HG03045 (cell line): ENCODE measurements at regions not wholly inside any gene's neighbourhood (a gene's known extent, or its start where the extent isn't known, plus 50 kb on each side); places are given as distances from the start of the nearest gene placed in this dataset.
"Not testable (repeated sequence)": the region's sequence is repeated elsewhere in the genome, so short reads cannot be mapped to it uniquely, and the experiment has no call there.

Experiments used
- ATAC-seq: cut with Tn5 transposase; IDR thresholded peaks from one replicate; pipeline ENCODE4 v1.9.1; 2021; ENCODE audit warnings: mild to moderate bottlenecking, moderate library complexity; ENCODE audit not compliant: unreplicated experiment

GRCh38 chr2:36169843-36170242, 185.7 kb upstream of the CRIM1 start:
- no peak for ATAC-seq

- ATAC-seq, result no peak
These were observed 187.5 kb upstream of the CRIM1 start for GRCh38 chr2:36168115-36168514.

- no peak for ATAC-seq
These were observed 190.4 kb upstream of the CRIM1 start for GRCh38 chr2:36165132-36165531.

- no peak for ATAC-seq
These were observed 191.9 kb upstream of the CRIM1 start for GRCh38 chr2:36163520-36164254.

- ATAC-seq, result not testable (repeated sequence)
These were observed 198.5 kb upstream of the CRIM1 start for GRCh38 chr2:36157093-36157492.

- peak; percentile 77 for ATAC-seq
These were observed 207.7 kb upstream of the CRIM1 start for GRCh38 chr2:36147670-36148390.

GRCh38 chr2:36146765-36147164, 208.8 kb upstream of the CRIM1 start:
- no peak for ATAC-seq

- no peak for ATAC-seq
These were observed 215.2 kb upstream of the CRIM1 start for GRCh38 chr2:36140391-36140790.

- no peak for ATAC-seq
These were observed 218.0 kb upstream of the CRIM1 start for GRCh38 chr2:36137612-36138011.

- no peak for ATAC-seq
These were observed 221.3 kb upstream of the CRIM1 start for GRCh38 chr2:36134281-36134680.

GRCh38 chr2:36128359-36128758, 227.2 kb upstream of the CRIM1 start:
- ATAC-seq, result no peak

- ATAC-seq, result no peak
These were observed 229.9 kb upstream of the CRIM1 start for GRCh38 chr2:36125702-36126101.

GRCh38 chr2:36123995-36124394, 231.6 kb upstream of the CRIM1 start:
- no peak for ATAC-seq

- ATAC-seq, result no peak
These were observed 258.6 kb upstream of the CRIM1 start for GRCh38 chr2:36097022-36097421.

GRCh38 chr2:36091844-36092741, 263.5 kb upstream of the CRIM1 start:
- ATAC-seq, result not testable (repeated sequence)

GRCh38 chr2:36088716-36089328, 266.8 kb upstream of the CRIM1 start:
- ATAC-seq, result no peak

GRCh38 chr2:36087344-36087743, 268.2 kb upstream of the CRIM1 start:
- no peak for ATAC-seq

GRCh38 chr2:36079793-36080192, 275.8 kb upstream of the CRIM1 start:
- ATAC-seq, result no peak

- no peak for ATAC-seq
These were observed 281.6 kb upstream of the CRIM1 start for GRCh38 chr2:36074008-36074407.

GRCh38 chr2:36071698-36072097, 283.9 kb upstream of the CRIM1 start:
- ATAC-seq, result no peak

- no peak for ATAC-seq
These were observed 286.5 kb upstream of the CRIM1 start for GRCh38 chr2:36069074-36069473.
